OCI-LY7 (cell line): ENCODE measurements at regions not wholly inside any gene's neighbourhood (a gene's known extent, or its start where the extent isn't known, plus 50 kb on each side); places are given as distances from the start of the nearest gene placed in this dataset.

Source experiments
- EZH2phosphoT487 ChIP-seq: fragments of 200-600 bp; sonication (generic); IDR thresholded peaks from 2 replicates; pipeline ENCODE4 v1.6.1; 2018; ENCODE audit warnings: low read depth, borderline replicate concordance, mild to moderate bottlenecking, mixed run types, antibody characterized with exemption, low read length, moderate library complexity, mixed read lengths
- TF ChIP-seq, protein P1 (sequence below): fragments of 200-600 bp; sonication (generic); conservative IDR thresholded peaks from 2 replicates; pipeline ENCODE4 v1.5.1; 2014; ENCODE audit warnings: mild to moderate bottlenecking, antibody characterized with exemption, low read length, moderate library complexity, mixed read lengths

- TF ChIP-seq, protein P1, sequence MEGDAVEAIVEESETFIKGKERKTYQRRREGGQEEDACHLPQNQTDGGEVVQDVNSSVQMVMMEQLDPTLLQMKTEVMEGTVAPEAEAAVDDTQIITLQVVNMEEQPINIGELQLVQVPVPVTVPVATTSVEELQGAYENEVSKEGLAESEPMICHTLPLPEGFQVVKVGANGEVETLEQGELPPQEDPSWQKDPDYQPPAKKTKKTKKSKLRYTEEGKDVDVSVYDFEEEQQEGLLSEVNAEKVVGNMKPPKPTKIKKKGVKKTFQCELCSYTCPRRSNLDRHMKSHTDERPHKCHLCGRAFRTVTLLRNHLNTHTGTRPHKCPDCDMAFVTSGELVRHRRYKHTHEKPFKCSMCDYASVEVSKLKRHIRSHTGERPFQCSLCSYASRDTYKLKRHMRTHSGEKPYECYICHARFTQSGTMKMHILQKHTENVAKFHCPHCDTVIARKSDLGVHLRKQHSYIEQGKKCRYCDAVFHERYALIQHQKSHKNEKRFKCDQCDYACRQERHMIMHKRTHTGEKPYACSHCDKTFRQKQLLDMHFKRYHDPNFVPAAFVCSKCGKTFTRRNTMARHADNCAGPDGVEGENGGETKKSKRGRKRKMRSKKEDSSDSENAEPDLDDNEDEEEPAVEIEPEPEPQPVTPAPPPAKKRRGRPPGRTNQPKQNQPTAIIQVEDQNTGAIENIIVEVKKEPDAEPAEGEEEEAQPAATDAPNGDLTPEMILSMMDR = no peak
- TF ChIP-seq EZH2phosphoT487 = no peak
These were observed 88.1 kb downstream of the SCGB2B2 start for GRCh38 chr19:34588846-34589245.
